ENCODE measurements at regions not wholly inside any gene's neighbourhood (a gene's known extent, or its start where the extent isn't known, plus 50 kb on each side); places are given as distances from the start of the nearest gene placed in this dataset.

- TF ChIP-seq CTCF (IDR thresholded peaks at IDR 0.05): no peak
- no peaks in the 10 kb centered on the region for H3K4me1 Mint-ChIP-seq
Measured at GRCh38 chr7:33697616-33698015, 207.7 kb upstream of the BMPER start.

GRCh38 chr7:33698041-33698440, 207.3 kb upstream of the BMPER start:
- Histone ChIP-seq H3K27me3 (ENCODE audit: control insufficient read depth in 2 of 2, insufficient read depth in 2 of 2, low read length in 2 of 2) (no peaks in the 10 kb centered on the region), H4K20me1 (ENCODE audit: insufficient read depth, low read length) (no peaks in the 10 kb centered on the region), H3K4me3 (replicated peaks in 1 of 3; ENCODE audit: low read depth in 2 of 3, low read length in 3 of 3) (no peak overlapping the region), H3K9me3 (replicated peaks in 1 of 2; ENCODE audit: control insufficient read depth in 1 of 2, insufficient read depth in 1 of 2, low read length in 2 of 2) (peaks cover 6 to 8% of the 10 kb centered on the region in 2 donors), H2AFZ (ENCODE audit: insufficient read depth, low read depth, low read length, poor library complexity, severe bottlenecking) (no peak overlapping the region), H3K27ac (ENCODE audit: low read depth in 1 of 2, low read length in 2 of 2) (no peak overlapping the region), H3K4me2 (replicated peaks; ENCODE audit: extremely low read depth, low read length, poor library complexity, severe bottlenecking) (no peak overlapping the region), H3K4me1 (ENCODE audit: control insufficient read depth in 1 of 2, insufficient read depth in 2 of 2, low read length in 2 of 2) (no peaks in the 10 kb centered on the region), H3K36me3 (replicated peaks in 1 of 2; ENCODE audit: control insufficient read depth in 1 of 2, insufficient read depth in 2 of 2, low read length in 2 of 2) (no peaks in the 10 kb centered on the region), H3K79me2 (ENCODE audit: insufficient read depth, low read length) (no peaks in the 10 kb centered on the region), H3K9ac (ENCODE audit: insufficient read depth, low read length, poor library complexity, severe bottlenecking) (no peak overlapping the region)
- Mint-ChIP-seq H3K36me3 (no peaks in the 10 kb centered on the region), H3K4me1 (no peaks in the 10 kb centered on the region), H3K4me3 (no peak overlapping the region), H3K27me3 (ENCODE audit: low read depth in 3 of 3) (peaks cover 0 to 4% (median 0%) of the 10 kb centered on the region in 3 donors), H3K27ac (no peak overlapping the region), H3K9me3 (peaks cover 7 to 22% (median 12%) of the 10 kb centered on the region in 7 donors)
- intact Hi-C loops (cut with micrococcal nuclease): no loop called here
- WGBS (ENCODE audit: insufficient coverage): 94% methylated on average over 5 of the region's 7 CpGs
- no peak for TF ChIP-seq CTCF (IDR thresholded peaks at IDR 0.05)
- no peak for DNase-seq

More at GRCh38 chr7:33697616-33698015, 207.7 kb upstream of the BMPER start:
- H3K4me3 Mint-ChIP-seq: no peak overlapping the region
- no peaks in the 10 kb centered on the region for H3K36me3 ChIP-seq (replicated peaks in 1 of 2; ENCODE audit: control insufficient read depth in 1 of 2, insufficient read depth in 2 of 2, low read length in 2 of 2)
- DNase-seq: no peak
- no peaks in the 10 kb centered on the region for H4K20me1 ChIP-seq (ENCODE audit: insufficient read depth, low read length)
- intact Hi-C loops (cut with micrococcal nuclease): no loop called here
- no peaks in the 10 kb centered on the region for H3K4me1 ChIP-seq (ENCODE audit: control insufficient read depth in 1 of 2, insufficient read depth in 2 of 2, low read length in 2 of 2)
- no peak overlapping the region for H2AFZ ChIP-seq (ENCODE audit: insufficient read depth, low read depth, low read length, poor library complexity, severe bottlenecking)
- no peaks in the 10 kb centered on the region for H3K79me2 ChIP-seq (ENCODE audit: insufficient read depth, low read length)
- H3K36me3 Mint-ChIP-seq: no peaks in the 10 kb centered on the region
- no CpG with 5 or more reads among the region's 3 CpGs for WGBS (ENCODE audit: insufficient coverage)
- H3K9me3 ChIP-seq (replicated peaks in 1 of 2; ENCODE audit: control insufficient read depth in 1 of 2, insufficient read depth in 1 of 2, low read length in 2 of 2): peaks cover 6 to 8% of the 10 kb centered on the region in 2 donors
- no peaks in the 10 kb centered on the region for H3K27me3 ChIP-seq (ENCODE audit: control insufficient read depth in 2 of 2, insufficient read depth in 2 of 2, low read length in 2 of 2)
- H3K27me3 Mint-ChIP-seq (ENCODE audit: low read depth in 3 of 3): peaks cover 0 to 4% (median 0%) of the 10 kb centered on the region in 3 donors
- no peak overlapping the region for H3K9ac ChIP-seq (ENCODE audit: insufficient read depth, low read length, poor library complexity, severe bottlenecking)
- no peak overlapping the region for H3K4me3 ChIP-seq (replicated peaks in 1 of 3; ENCODE audit: low read depth in 2 of 3, low read length in 3 of 3)
- H3K9me3 Mint-ChIP-seq: peaks cover 7 to 22% (median 12%) of the 10 kb centered on the region in 7 donors
- no peak overlapping the region for H3K27ac Mint-ChIP-seq
- H3K27ac ChIP-seq (ENCODE audit: low read depth in 1 of 2, low read length in 2 of 2): no peak overlapping the region
- H3K4me2 ChIP-seq (replicated peaks; ENCODE audit: extremely low read depth, low read length, poor library complexity, severe bottlenecking): no peak overlapping the region
